Liver (tissue), 8 donors: ENCODE measurements at regions not wholly inside any gene's neighbourhood (a gene's known extent, or its start where the extent isn't known, plus 50 kb on each side); places are given as distances from the start of the nearest gene placed in this dataset.

Source experiments
- DNase-seq: peaks from one replicate; pipeline ENCODE4 v3.0.0-alpha.2; 2017; ENCODE audit warnings: low spot score
- H3K27ac ChIP-seq, 2 donors: one replicate each; pipeline ENCODE4 v1.7.0; 2013; ENCODE audit warnings: inconsistent platforms in 2 of 2, low read length in 2 of 2, control low read depth in 1 of 2, low read depth in 1 of 2, mild to moderate bottlenecking in 1 of 2
- H3K27me3 ChIP-seq, 4 donors: one replicate each; pipeline versions ENCODE4 v1.6.1 to v1.7.0; 2013; ENCODE audit warnings: low read length in 3 of 4, inconsistent platforms in 1 of 4, mild to moderate bottlenecking in 1 of 4, moderate library complexity in 1 of 4; ENCODE audit not compliant: control insufficient read depth in 4 of 4, insufficient read depth in 4 of 4
- H3K36me3 ChIP-seq, 4 donors: one replicate each; pipeline versions ENCODE4 v1.6.1 to v1.7.0; 2013; ENCODE audit warnings: low read length in 3 of 4, mild to moderate bottlenecking in 3 of 4, low read depth in 1 of 4, moderate library complexity in 1 of 4; ENCODE audit not compliant: control insufficient read depth in 4 of 4, insufficient read depth in 3 of 4
- H3K4me1 ChIP-seq, 4 donors: one replicate each; pipeline versions ENCODE4 v1.6.1 to v1.7.0; 2013; ENCODE audit warnings: low read length in 3 of 4, mild to moderate bottlenecking in 3 of 4, moderate library complexity in 1 of 4; ENCODE audit not compliant: control insufficient read depth in 4 of 4, insufficient read depth in 4 of 4
- H3K4me3 ChIP-seq, 3 donors: one replicate each; pipeline versions ENCODE4 v1.6.1 to v1.7.0; 2013; ENCODE audit warnings: low read length in 3 of 3, control low read depth in 1 of 3, low read depth in 1 of 3, mild to moderate bottlenecking in 1 of 3
- H3K9ac ChIP-seq, 2 donors: one replicate each; pipeline ENCODE4 v1.7.0; 2013; ENCODE audit warnings: low read length in 2 of 2, mild to moderate bottlenecking in 2 of 2, moderate library complexity in 2 of 2, control low read depth in 1 of 2, low read depth in 1 of 2
- H3K9me3 ChIP-seq, 4 donors: one replicate each; pipeline versions ENCODE4 v1.6.1 to v1.7.0; 2013; ENCODE audit warnings: low read length in 3 of 4; ENCODE audit not compliant: control insufficient read depth in 4 of 4
- ATF3 ChIP-seq: IDR thresholded peaks from 2 replicates; pipeline ENCODE4 v1.6.1; 2016; ENCODE audit warnings: antibody characterized with exemption
- CTCF ChIP-seq: fragments of 150-350 bp; IDR thresholded peaks from 2 replicates; pipeline ENCODE4 v1.5.1; 2017; ENCODE audit warnings: improper control_type of control experiment, low read depth, low read length; ENCODE audit not compliant: missing input control
- EGR1 ChIP-seq, 2 donors: IDR thresholded peaks; 2 replicates each; pipeline ENCODE4 v1.6.1; 2016 to 2018; ENCODE audit warnings: antibody characterized with exemption in 2 of 2, low read depth in 2 of 2
- FOXA2 ChIP-seq: IDR thresholded peaks from 2 replicates; pipeline ENCODE4 v1.6.1; 2016; ENCODE audit warnings: antibody characterized with exemption
- GABPA ChIP-seq, 2 donors: IDR thresholded peaks in 1 of 2; conservative IDR thresholded peaks in 1 of 2; 2 replicates each; pipeline ENCODE4 v1.6.1; 2016; ENCODE audit warnings: antibody characterized with exemption in 2 of 2, mild to moderate bottlenecking in 1 of 2, moderate library complexity in 1 of 2
- HNF4G ChIP-seq: IDR thresholded peaks from 2 replicates; pipeline ENCODE4 v1.6.1; 2016; ENCODE audit warnings: antibody characterized with exemption
- JUND ChIP-seq, 2 donors: IDR thresholded peaks; 2 replicates each; pipeline ENCODE4 v1.6.1; 2016; ENCODE audit warnings: antibody characterized with exemption in 2 of 2
- MAX ChIP-seq: IDR thresholded peaks from 2 replicates; pipeline ENCODE4 v1.6.1; 2016; ENCODE audit warnings: antibody characterized with exemption
- NR2F2 ChIP-seq: IDR thresholded peaks from 2 replicates; pipeline ENCODE4 v1.6.1; 2016; ENCODE audit warnings: antibody characterized with exemption
- RAD21 ChIP-seq, 2 donors: IDR thresholded peaks; 2 replicates each; pipeline ENCODE4 v1.6.1; 2016; ENCODE audit warnings: antibody characterized with exemption in 2 of 2, mild to moderate bottlenecking in 2 of 2
- REST ChIP-seq: IDR thresholded peaks from 2 replicates; pipeline ENCODE4 v1.6.1; 2016; ENCODE audit warnings: antibody characterized with exemption, mild to moderate bottlenecking
- RXRA ChIP-seq, 2 donors: IDR thresholded peaks; 2 replicates each; pipeline ENCODE4 v1.6.1; 2017 to 2018; ENCODE audit warnings: antibody characterized with exemption in 2 of 2, mild to moderate bottlenecking in 1 of 2
- SP1 ChIP-seq: IDR thresholded peaks from 2 replicates; pipeline ENCODE4 v1.6.1; 2018; ENCODE audit warnings: antibody characterized with exemption, mild to moderate bottlenecking
- TAF1 ChIP-seq: conservative IDR thresholded peaks from 2 replicates; pipeline ENCODE4 v1.6.1; 2016; ENCODE audit warnings: antibody characterized with exemption, mild to moderate bottlenecking
- ZBTB33 ChIP-seq: IDR thresholded peaks from 2 replicates; pipeline ENCODE4 v1.6.1; 2016; ENCODE audit warnings: antibody characterized with exemption
- whole genome bisulfite sequencing: extraction: QIAGEN DNeasy Blood & Tissue Kit; methylation state at CpG from one replicate; pipeline ENCODE4 v1.1.7; 2013; 5-methylcytosine and 5-hydroxymethylcytosine counted together
- donor health status: healthy.
- donor health status: healthy.
- donor health status: healthy.
- donor health status: healthy.
- donor health status: healthy.

- Histone ChIP-seq H3K27ac (no peak overlapping the region), H3K36me3 (no peaks in the 10 kb centered on the region), H3K4me1 (no peaks in the 10 kb centered on the region), H3K27me3 (no peaks in the 10 kb centered on the region), H3K9ac (no peak overlapping the region), H3K4me3 (no peak overlapping the region), H3K9me3 (no peaks in the 10 kb centered on the region)
- no peak for TF ChIP-seq ZBTB33
- no peak for TF ChIP-seq RXRA (IDR thresholded peaks at IDR 0.05)
- no peak for TF ChIP-seq ATF3
- TF ChIP-seq SP1: no peak
- TF ChIP-seq REST: no peak
- TF ChIP-seq GABPA (IDR thresholded peaks at IDR 0.05 in 1 of 2, conservative IDR thresholded peaks at IDR 0.05 in 1 of 2): no peak
- no peak for TF ChIP-seq TAF1
- TF ChIP-seq MAX: no peak
- TF ChIP-seq JUND (IDR thresholded peaks at IDR 0.05): no peak
- no peak for TF ChIP-seq FOXA2
- TF ChIP-seq HNF4G: no peak
- no peak for DNase-seq
These were observed 264.5 kb downstream of the PMP22 start for GRCh38 chr17:15000661-15001060.

- peaks cover 0 to 3% (median 0%) of the 10 kb centered on the region in 4 donors for H3K27me3 ChIP-seq
- TF ChIP-seq CTCF (no peak), NR2F2 (no peak), TAF1 (no peak), REST (no peak), EGR1 (IDR thresholded peaks at IDR 0.05; ENCODE audit: low read depth in 2 of 2) (no peak), RXRA (IDR thresholded peaks at IDR 0.05) (no peak), RAD21 (IDR thresholded peaks at IDR 0.05) (no peak), MAX (no peak)
- no peak for DNase-seq
- H3K27ac ChIP-seq: no peak overlapping the region
- 89% methylated on average over 2 of the region's 2 CpGs for WGBS
- no peak overlapping the region for H3K4me3 ChIP-seq
- no peak overlapping the region for H3K9ac ChIP-seq
- no peaks in the 10 kb centered on the region for H3K9me3 ChIP-seq
- H3K4me1 ChIP-seq: no peaks in the 10 kb centered on the region
- no peaks in the 10 kb centered on the region for H3K36me3 ChIP-seq
These were observed 267.8 kb downstream of the PMP22 start for GRCh38 chr17:14997290-14997689.
